Lung (tissue), 11 donors: ENCODE measurements at regions not wholly inside any gene's neighbourhood (a gene's known extent, or its start where the extent isn't known, plus 50 kb on each side); places are given as distances from the start of the nearest gene placed in this dataset.

Source experiments
- ATAC-seq: fragments of 200-7000 bp; cut with Tn5 transposase; one replicate; pipeline ENCODE4 v1.9.1; 2020; ENCODE audit warnings: moderate number of reproducible peaks; ENCODE audit not compliant: insufficient read depth, low FRiP score
- DNase-seq, 3 donors: peaks; one replicate each; pipeline ENCODE4 v3.0.0-alpha.2; 2013 to 2017
- H3K27ac ChIP-seq, 2 donors: one replicate each; pipeline ENCODE4 v1.5.1; 2013; ENCODE audit warnings: mild to moderate bottlenecking in 2 of 2, moderate library complexity in 2 of 2, control low read depth in 1 of 2, inconsistent platforms in 1 of 2, low read depth in 1 of 2, low read length in 1 of 2
- H3K27me3 ChIP-seq, 3 donors: one replicate each; pipeline ENCODE4 v1.5.1; 2013; ENCODE audit warnings: low read length in 2 of 3; ENCODE audit not compliant: control insufficient read depth in 3 of 3, insufficient read depth in 3 of 3
- H3K36me3 ChIP-seq, 4 donors: one replicate each; pipeline ENCODE4 v1.5.1; 2013; ENCODE audit warnings: low read length in 4 of 4, mild to moderate bottlenecking in 1 of 4, moderate library complexity in 1 of 4; ENCODE audit not compliant: control insufficient read depth in 4 of 4, insufficient read depth in 4 of 4
- H3K4me1 ChIP-seq, 5 donors: one replicate each; pipeline ENCODE4 v1.5.1; 2013; ENCODE audit warnings: low read length in 5 of 5, mild to moderate bottlenecking in 2 of 5, moderate library complexity in 1 of 5; ENCODE audit not compliant: control insufficient read depth in 5 of 5, insufficient read depth in 5 of 5
- H3K4me3 ChIP-seq: one replicate; pipeline ENCODE4 v1.5.1; 2013; ENCODE audit warnings: mild to moderate bottlenecking, control low read depth, moderate library complexity
- H3K9ac ChIP-seq, 2 donors: one replicate each; pipeline ENCODE4 v1.5.1; 2013; ENCODE audit warnings: low read length in 2 of 2, control low read depth in 1 of 2; ENCODE audit not compliant: insufficient read depth in 1 of 2
- H3K9me3 ChIP-seq, 4 donors: one replicate each; pipeline ENCODE4 v1.5.1; 2013; ENCODE audit warnings: low read length in 3 of 4, mild to moderate bottlenecking in 1 of 4, moderate library complexity in 1 of 4; ENCODE audit not compliant: control insufficient read depth in 4 of 4, insufficient read depth in 3 of 4
- CTCF ChIP-seq: IDR thresholded peaks from 2 replicates; pipeline ENCODE4 v1.5.1; 2012; ENCODE audit warnings: mild to moderate bottlenecking; ENCODE audit errors: control extremely low read depth, extremely low read depth
- WGBS, 2 donors: extraction: QIAGEN DNeasy Blood & Tissue Kit; methylation state at CpG; one replicate each; pipeline ENCODE4 v1.1.7; 2013; 5-methylcytosine and 5-hydroxymethylcytosine counted together
- donor health status: control.
- donor health status: control.
- donor health status: Bipolar disorder and iron deficiency.
- donor health status: healthy.
- donor health status: DM: yes; HTN: yes; CAD: no.

- Histone ChIP-seq H3K4me1 (peaks cover 0 to 2% (median 0%) of the 10 kb centered on the region in 5 donors), H3K4me3 (no peak overlapping the region), H3K9ac (no peak overlapping the region), H3K36me3 (no peaks in the 10 kb centered on the region), H3K27ac (no peak overlapping the region), H3K27me3 (no peaks in the 10 kb centered on the region), H3K9me3 (peaks cover 0 to 7% (median 0%) of the 10 kb centered on the region in 4 donors)
- TF ChIP-seq CTCF, result no peak
- ATAC-seq, result no peak
- WGBS, 2 donors, result 80 to 85% methylated on average over 2 of the region's 2 CpGs
- no peak for DNase-seq
Measured at GRCh38 chr19:28956961-28957360, 256.0 kb downstream of the UQCRFS1 start.

DNA sequence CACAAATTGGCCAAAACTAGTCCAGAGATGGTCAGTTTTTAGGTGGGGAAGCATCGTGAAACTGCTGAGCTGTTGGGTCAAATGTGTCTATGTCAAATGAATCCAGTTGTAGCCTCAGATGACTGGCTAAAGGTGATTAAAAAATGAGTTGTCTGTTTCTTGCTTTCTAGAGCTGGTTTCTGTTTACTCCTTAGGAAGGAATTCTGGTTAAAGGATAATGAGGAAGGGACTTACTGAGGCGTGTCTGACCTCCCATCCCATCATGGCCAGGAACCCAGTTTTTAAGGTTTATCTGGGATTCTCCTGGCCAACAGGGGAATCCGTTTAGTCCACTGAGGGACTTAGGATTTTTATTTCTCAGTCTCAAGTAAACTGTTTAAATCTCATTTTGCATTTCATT lies 256.5 kb downstream of the UQCRFS1 start:
- Histone ChIP-seq H3K9me3 (peaks cover 0 to 7% (median 0%) of the 10 kb centered on the region in 4 donors), H3K36me3 (no peaks in the 10 kb centered on the region), H3K9ac (no peak overlapping the region), H3K4me1 (peaks cover 0 to 2% (median 0%) of the 10 kb centered on the region in 5 donors), H3K27ac (no peak overlapping the region), H3K27me3 (no peaks in the 10 kb centered on the region), H3K4me3 (no peak overlapping the region)
- ATAC-seq, result no peak
- DNase-seq, result no peak
- 74% methylated on average over 3 of the region's 3 CpGs for WGBS, 2 donors
- no peak for TF ChIP-seq CTCF

GRCh38 chr19:28949535-28949934 lies 263.4 kb downstream of the UQCRFS1 start:
- Histone ChIP-seq H3K27ac (no peak overlapping the region), H3K9ac (no peak overlapping the region), H3K4me3 (no peak overlapping the region), H3K4me1 (no peaks in the 10 kb centered on the region), H3K36me3 (no peaks in the 10 kb centered on the region), H3K27me3 (peaks cover 0 to 2% (median 0%) of the 10 kb centered on the region in 3 donors), H3K9me3 (peaks cover 0 to 5% (median 0%) of the 10 kb centered on the region in 4 donors)
- no peak for DNase-seq
- WGBS, 2 donors, result 70 to 85% methylated on average over 4 of the region's 4 CpGs
- ATAC-seq, result no peak
- TF ChIP-seq CTCF, result no peak

- Histone ChIP-seq H3K4me3 (no peak overlapping the region), H3K9ac (no peak overlapping the region), H3K36me3 (no peaks in the 10 kb centered on the region), H3K9me3 (peaks cover 0 to 4% (median 0%) of the 10 kb centered on the region in 4 donors), H3K4me1 (no peaks in the 10 kb centered on the region), H3K27ac (no peak overlapping the region), H3K27me3 (peaks cover 0 to 2% (median 0%) of the 10 kb centered on the region in 3 donors)
- TF ChIP-seq CTCF, result no peak
- DNase-seq, result no peak
- ATAC-seq, result no peak
- WGBS, 2 donors, result 46 to 70% methylated on average over 1 of the region's 1 CpG
Measured at GRCh38 chr19:28949027-28949426, 263.9 kb downstream of the UQCRFS1 start.
